Activated T-helper 2 cell treated with anti-CD3 and anti-CD28 coated beads, Interferon-gamma antibody, Interleukin-2, Interleukin-4, amounts not matched to agents 10 μg/mL and 5 μg/mL and 100 μg/mL, durations not matched to agents 14 hours and 24 hours and 36 hours (primary cell): ENCODE measurements at regions not wholly inside any gene's neighbourhood (a gene's known extent, or its start where the extent isn't known, plus 50 kb on each side); places are given as distances from the start of the nearest gene placed in this dataset.
"Not testable (repeated sequence)": the region's sequence is repeated elsewhere in the genome, so short reads cannot be mapped to it uniquely, and the experiment has no call there.

ENCODE experiments used
- DNase-seq: peaks from one replicate; pipeline ENCODE4 v3.0.0; 2021; ENCODE audit warnings: low spot score
- H3K27ac Mint-ChIP-seq: one replicate; pipeline ENCODE4 v1.8.0; 2021; ENCODE audit warnings: mixed read lengths
- H3K27me3 Mint-ChIP-seq: one replicate; pipeline ENCODE4 v1.8.0; 2021; ENCODE audit warnings: low read depth, mixed read lengths
- H3K36me3 Mint-ChIP-seq: one replicate; pipeline ENCODE4 v1.8.0; 2021; ENCODE audit warnings: low read depth, mixed read lengths
- H3K4me1 Mint-ChIP-seq: one replicate; pipeline ENCODE4 v1.8.0; 2021; ENCODE audit warnings: low read depth, mixed read lengths
- H3K4me3 Mint-ChIP-seq: one replicate; pipeline ENCODE4 v1.8.0; 2021; ENCODE audit warnings: low read depth, mild to moderate bottlenecking, moderate library complexity, mixed read lengths
- H3K9me3 Mint-ChIP-seq: one replicate; pipeline ENCODE4 v1.8.0; 2021; ENCODE audit warnings: mixed read lengths
- intact Hi-C: fragments of 100-400 bp; cut with micrococcal nuclease; formaldehyde crosslinking; loops from one replicate; pipeline ENCODE4 v1.15.1; 2023

GRCh38 chr5:44756097-44756496 is 52.6 kb upstream of the MRPS30 start:
- H3K4me3 Mint-ChIP-seq, H3K27me3 Mint-ChIP-seq, intact Hi-C loops, H3K27ac Mint-ChIP-seq, H3K4me1 Mint-ChIP-seq, H3K36me3 Mint-ChIP-seq, H3K9me3 Mint-ChIP-seq, DNase-seq: not testable (repeated sequence)

- no peak for DNase-seq
- Mint-ChIP-seq H3K36me3 (no peaks in the 10 kb centered on the region), H3K27me3 (no peaks in the 10 kb centered on the region), H3K4me3 (no peak overlapping the region), H3K9me3 (peaks cover 8% of the 10 kb centered on the region), H3K27ac (no peak overlapping the region), H3K4me1 (no peaks in the 10 kb centered on the region)
- intact Hi-C loops, result no loop called here
Measured at GRCh38 chr5:44747396-44747795, 61.4 kb upstream of the MRPS30 start.

GRCh38 chr5:44740660-44741059 is 68.1 kb upstream of the MRPS30 start:
- intact Hi-C loops, result no loop called here
- Mint-ChIP-seq H3K27ac (no peak overlapping the region), H3K36me3 (no peaks in the 10 kb centered on the region), H3K4me3 (no peak overlapping the region), H3K4me1 (no peaks in the 10 kb centered on the region), H3K27me3 (no peaks in the 10 kb centered on the region), H3K9me3 (no peaks in the 10 kb centered on the region)
- DNase-seq, result no peak

GRCh38 chr5:44729536-44729935 is 79.2 kb upstream of the MRPS30 start:
- H3K27me3 Mint-ChIP-seq, result no peaks in the 10 kb centered on the region
- peaks cover 10% of the 10 kb centered on the region for H3K9me3 Mint-ChIP-seq
- no peaks in the 10 kb centered on the region for H3K4me1 Mint-ChIP-seq
- intact Hi-C loops, result no loop called here
- no peak for DNase-seq
- H3K27ac Mint-ChIP-seq, result no peak overlapping the region
- H3K4me3 Mint-ChIP-seq, result no peak overlapping the region
- H3K36me3 Mint-ChIP-seq, result no peaks in the 10 kb centered on the region

- no peak overlapping the region for H3K27ac Mint-ChIP-seq
- no peaks in the 10 kb centered on the region for H3K4me1 Mint-ChIP-seq
- no peaks in the 10 kb centered on the region for H3K9me3 Mint-ChIP-seq
- no peak overlapping the region for H3K4me3 Mint-ChIP-seq
- H3K27me3 Mint-ChIP-seq, result no peaks in the 10 kb centered on the region
- intact Hi-C loops, result no loop called here
- H3K36me3 Mint-ChIP-seq, result no peaks in the 10 kb centered on the region
- DNase-seq, result no peak
Measured at GRCh38 chr5:44727100-44727499, 81.6 kb upstream of the MRPS30 start.

GRCh38 chr5:44719856-44720255 is 88.9 kb upstream of the MRPS30 start:
- DNase-seq, result no peak
- H3K4me3 Mint-ChIP-seq, result no peak overlapping the region
- no peaks in the 10 kb centered on the region for H3K4me1 Mint-ChIP-seq
- H3K27me3 Mint-ChIP-seq, result no peaks in the 10 kb centered on the region
- no peak overlapping the region for H3K27ac Mint-ChIP-seq
- H3K36me3 Mint-ChIP-seq, result no peaks in the 10 kb centered on the region
- no peaks in the 10 kb centered on the region for H3K9me3 Mint-ChIP-seq
- intact Hi-C loops, result no loop called here

- DNase-seq, result no peak
- Mint-ChIP-seq H3K9me3 (no peaks in the 10 kb centered on the region), H3K27ac (no peak overlapping the region), H3K27me3 (no peaks in the 10 kb centered on the region), H3K4me3 (no peak overlapping the region), H3K36me3 (no peaks in the 10 kb centered on the region), H3K4me1 (no peaks in the 10 kb centered on the region)
- intact Hi-C loops, result no loop called here
Measured at GRCh38 chr5:44714871-44715561, 93.7 kb upstream of the MRPS30 start.

GRCh38 chr5:44713446-44713845 is 95.3 kb upstream of the MRPS30 start:
- Mint-ChIP-seq H3K27me3 (no peaks in the 10 kb centered on the region), H3K36me3 (no peaks in the 10 kb centered on the region), H3K4me3 (no peak overlapping the region), H3K4me1 (no peaks in the 10 kb centered on the region), H3K27ac (no peak overlapping the region), H3K9me3 (no peaks in the 10 kb centered on the region)
- intact Hi-C loops, result no loop called here
- DNase-seq, result no peak

GRCh38 chr5:44711901-44712300 is 96.8 kb upstream of the MRPS30 start:
- no peak for DNase-seq
- H3K27ac Mint-ChIP-seq, result no peak overlapping the region
- no peaks in the 10 kb centered on the region for H3K4me1 Mint-ChIP-seq
- H3K36me3 Mint-ChIP-seq, result no peaks in the 10 kb centered on the region
- intact Hi-C loops, result no loop called here
- H3K27me3 Mint-ChIP-seq, result no peaks in the 10 kb centered on the region
- H3K4me3 Mint-ChIP-seq, result no peak overlapping the region
- no peaks in the 10 kb centered on the region for H3K9me3 Mint-ChIP-seq

GRCh38 chr5:44708602-44709001 is 100.1 kb upstream of the MRPS30 start:
- Mint-ChIP-seq H3K36me3 (no peaks in the 10 kb centered on the region), H3K27ac (no peak overlapping the region), H3K4me1 (no peaks in the 10 kb centered on the region), H3K4me3 (no peak overlapping the region), H3K27me3 (no peaks in the 10 kb centered on the region), H3K9me3 (no peaks in the 10 kb centered on the region)
- no peak for DNase-seq
- intact Hi-C loops, result no loop called here

GRCh38 chr5:44707721-44708120 is 101.0 kb upstream of the MRPS30 start:
- H3K36me3 Mint-ChIP-seq, result no peaks in the 10 kb centered on the region
- no peak overlapping the region for H3K4me3 Mint-ChIP-seq
- intact Hi-C loops, result no loop called here
- H3K27ac Mint-ChIP-seq, result no peak overlapping the region
- H3K4me1 Mint-ChIP-seq, result no peaks in the 10 kb centered on the region
- H3K27me3 Mint-ChIP-seq, result no peaks in the 10 kb centered on the region
- DNase-seq, result no peak
- no peaks in the 10 kb centered on the region for H3K9me3 Mint-ChIP-seq

- Mint-ChIP-seq H3K9me3 (peaks cover 3% of the 10 kb centered on the region), H3K4me1 (no peaks in the 10 kb centered on the region), H3K4me3 (no peak overlapping the region), H3K36me3 (no peaks in the 10 kb centered on the region), H3K27me3 (no peaks in the 10 kb centered on the region), H3K27ac (no peak overlapping the region)
- DNase-seq, result no peak
- intact Hi-C loops, result no loop called here
Measured at GRCh38 chr5:44697025-44697424, 111.7 kb upstream of the MRPS30 start.

- no peaks in the 10 kb centered on the region for H3K36me3 Mint-ChIP-seq
- no peaks in the 10 kb centered on the region for H3K4me1 Mint-ChIP-seq
- H3K9me3 Mint-ChIP-seq, result peaks cover 3% of the 10 kb centered on the region
- DNase-seq, result no peak
- no peaks in the 10 kb centered on the region for H3K27me3 Mint-ChIP-seq
- no peak overlapping the region for H3K27ac Mint-ChIP-seq
- H3K4me3 Mint-ChIP-seq, result no peak overlapping the region
- intact Hi-C loops, result no loop called here
Measured at GRCh38 chr5:44695259-44695658, 113.5 kb upstream of the MRPS30 start.

GRCh38 chr5:44691802-44692201 is 116.9 kb upstream of the MRPS30 start:
- Mint-ChIP-seq H3K4me3 (no peak overlapping the region), H3K27ac (no peak overlapping the region), H3K9me3 (peaks cover 5% of the 10 kb centered on the region), H3K4me1 (no peaks in the 10 kb centered on the region), H3K27me3 (no peaks in the 10 kb centered on the region), H3K36me3 (no peaks in the 10 kb centered on the region)
- DNase-seq, result no peak
- intact Hi-C loops, result no loop called here
